HL-60 (cell line): ENCODE measurements at regions not wholly inside any gene's neighbourhood (a gene's known extent, or its start where the extent isn't known, plus 50 kb on each side); places are given as distances from the start of the nearest gene placed in this dataset.

Experiments
- CTCF ChIP-seq: IDR thresholded peaks from one replicate; pipeline ENCODE4 v1.5.1; 2011; ENCODE audit warnings: low read length, control low read depth, inconsistent platforms; ENCODE audit not compliant: insufficient read depth
- POLR2AphosphoS5 ChIP-seq: IDR thresholded peaks from 2 replicates; pipeline ENCODE4 v1.6.1; 2012; ENCODE audit warnings: low read depth

GRCh38 chr13:93058301-93058700, 168.3 kb upstream of the GPC6 start:
- no peak for TF ChIP-seq CTCF
- no peak for TF ChIP-seq POLR2AphosphoS5
